ENCODE measurements at regions not wholly inside any gene's neighbourhood (a gene's known extent, or its start where the extent isn't known, plus 50 kb on each side); places are given as distances from the start of the nearest gene placed in this dataset.
A peak's percentile ranks its signal among the peaks of the same experiment; 100 is the strongest.

DNA sequence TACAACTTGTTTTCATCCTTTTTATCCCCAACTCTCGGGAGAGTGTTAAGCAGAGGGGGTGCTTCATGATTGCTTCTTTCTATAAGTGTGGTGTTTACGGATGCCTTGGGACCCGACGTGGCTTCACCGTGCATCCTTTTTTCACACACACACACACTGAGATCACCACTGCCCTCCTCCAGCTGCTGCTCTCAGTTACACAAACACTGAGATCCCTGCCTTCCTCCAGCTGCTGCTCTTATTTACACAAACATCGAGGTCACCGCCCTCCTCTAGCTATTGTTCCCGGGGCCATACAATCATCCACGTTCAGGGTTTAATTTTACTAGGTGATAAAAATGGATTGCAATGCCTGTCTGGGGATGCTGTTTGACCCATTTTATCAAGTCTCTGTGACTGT lies 155.4 kb upstream of the FAM9B start:
- no peak for DNase-seq (ENCODE audit: low spot score in 2 of 2)
- no peak for FAIRE-seq

DNA sequence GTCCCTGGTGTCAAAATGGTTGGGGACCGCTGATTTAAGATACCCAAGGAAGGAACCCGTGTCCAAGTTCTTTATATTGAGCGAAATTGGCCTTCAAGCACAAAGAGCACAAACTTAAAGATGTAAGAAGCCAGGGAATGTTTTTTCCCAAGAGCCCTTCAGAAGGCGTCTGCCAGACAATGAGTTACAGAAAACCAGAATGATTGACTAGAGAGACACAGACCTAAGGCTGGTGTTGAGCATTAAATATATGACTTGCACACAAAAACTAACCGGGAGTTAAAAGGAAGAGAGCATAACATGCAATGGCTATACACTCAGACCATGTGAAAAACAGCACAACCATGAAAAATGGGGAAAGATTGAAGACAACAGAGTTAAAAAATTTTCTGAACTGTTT lies 157.5 kb upstream of the FAM9B start:
- FAIRE-seq (no peak), DNase-seq (ENCODE audit: low spot score in 2 of 2) (no peak)

DNA sequence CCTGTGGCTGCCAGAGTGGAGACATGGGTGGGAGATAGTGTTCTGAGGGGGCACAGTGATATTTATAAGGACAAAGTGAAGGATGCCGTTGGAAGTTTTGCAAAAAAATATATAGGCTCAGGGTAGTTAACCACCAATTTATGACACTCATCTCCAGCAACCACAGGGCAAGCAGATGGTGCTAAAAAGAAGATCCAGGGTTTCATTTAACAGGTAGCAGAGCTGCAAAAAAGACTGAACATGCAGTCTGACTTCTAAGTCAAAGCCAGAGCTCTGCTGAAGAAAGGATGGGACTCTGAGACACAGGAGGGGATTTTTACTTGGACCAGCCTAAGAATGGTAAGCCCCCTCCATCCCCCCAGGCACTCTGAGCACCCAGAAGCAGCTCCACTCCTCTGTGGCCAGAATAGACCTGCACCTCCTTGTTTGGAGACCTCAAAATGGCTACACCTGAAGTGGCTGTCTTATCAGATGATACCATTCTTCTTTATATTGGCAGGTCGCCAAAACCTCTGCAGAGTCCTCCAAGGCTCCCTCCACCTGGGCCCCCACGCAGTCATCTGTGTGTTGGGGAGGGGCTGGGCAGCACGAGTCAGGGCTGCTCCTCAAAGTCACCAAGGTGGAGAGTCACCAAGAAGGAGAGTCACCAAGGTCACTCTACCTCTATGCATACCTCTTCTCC lies 161.4 kb upstream of the FAM9B start:
- FAIRE-seq (no peak), DNase-seq (ENCODE audit: low spot score in 2 of 2) (no peak)

DNA sequence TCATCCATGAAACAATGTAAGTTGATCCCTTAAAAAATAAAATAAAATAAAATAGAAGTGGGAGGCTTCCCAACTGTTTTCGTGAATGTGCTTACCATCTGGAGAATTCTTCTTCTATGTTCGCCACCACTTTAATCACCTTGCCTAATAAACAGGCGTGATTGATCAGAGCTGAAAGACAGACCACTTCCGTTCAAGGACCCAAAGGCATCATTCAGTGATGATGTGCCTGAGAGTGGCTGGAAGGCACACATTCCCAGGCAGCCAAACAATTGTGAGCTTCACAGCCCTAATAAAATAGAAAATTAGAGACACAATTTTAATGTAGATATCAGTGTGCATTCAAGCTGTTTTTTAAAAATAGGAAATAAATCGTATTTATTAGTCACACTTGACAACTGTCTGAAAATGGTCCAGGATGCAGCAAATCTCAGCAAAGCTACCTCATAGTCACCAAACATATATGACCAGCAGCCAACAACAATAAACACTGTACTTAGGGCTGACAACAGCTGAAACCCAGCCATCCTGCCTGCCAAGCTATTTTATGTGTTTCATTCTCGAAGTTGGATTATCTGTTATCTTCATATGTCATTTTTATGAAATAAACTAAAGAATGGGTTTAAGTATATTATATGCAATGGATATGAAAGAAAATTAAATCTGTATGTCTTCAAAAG lies 163.2 kb upstream of the FAM9B start:
- FAIRE-seq: no peak
- DNase-seq (ENCODE audit: low spot score in 2 of 2): no peak

DNA sequence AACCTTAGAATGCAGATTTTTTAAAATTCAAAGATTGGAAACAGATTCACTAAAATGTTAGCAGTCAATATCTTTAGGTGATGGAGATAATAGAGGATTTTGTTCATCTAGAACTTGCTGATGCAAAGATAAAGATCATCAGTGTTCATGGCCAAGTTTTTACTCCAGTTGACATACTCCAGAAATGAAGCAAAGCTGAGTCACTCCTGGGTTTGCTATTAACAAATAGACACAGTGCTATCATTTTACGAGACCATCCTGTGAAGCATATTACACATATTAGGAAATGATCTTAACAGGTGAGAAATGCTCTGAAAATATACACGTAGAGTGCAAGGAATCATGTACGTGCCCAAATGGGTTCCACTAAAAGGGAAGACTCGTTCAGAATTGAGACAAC lies 170.6 kb upstream of the FAM9B start:
- DNase-seq (ENCODE audit: low spot score in 2 of 2) (no peak), FAIRE-seq (no peak)

DNA sequence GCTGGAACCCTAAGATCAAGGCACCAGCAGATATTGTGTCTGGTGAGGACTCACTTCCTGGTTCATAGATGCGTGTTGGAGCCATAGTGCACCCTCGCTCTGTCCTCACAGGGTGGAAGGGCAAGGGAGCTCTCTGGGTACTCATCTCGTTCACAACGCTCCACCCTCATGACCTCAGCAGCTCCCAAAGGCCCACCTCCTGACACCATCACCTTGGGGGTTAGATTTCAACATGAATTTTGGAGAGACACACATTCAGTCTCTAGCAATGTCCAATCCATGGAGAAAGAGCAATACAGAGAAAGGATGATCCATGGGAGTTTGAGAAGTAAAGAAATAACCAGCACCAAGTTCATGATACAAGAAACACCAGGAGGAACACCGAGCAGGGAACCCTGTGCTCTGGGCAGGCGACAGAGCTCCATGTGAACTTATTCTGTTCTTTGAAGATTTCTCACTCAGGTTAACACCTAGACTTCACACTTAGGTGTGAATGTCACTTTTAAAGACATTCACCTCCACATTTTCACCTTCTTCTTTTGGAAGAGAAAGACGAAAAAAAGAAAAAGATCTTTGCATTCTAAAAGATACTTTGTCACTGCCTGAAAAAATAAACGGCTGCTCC lies 171.8 kb upstream of the FAM9B start:
- FAIRE-seq (no peak), DNase-seq (ENCODE audit: low spot score in 2 of 2) (no peak)

DNA sequence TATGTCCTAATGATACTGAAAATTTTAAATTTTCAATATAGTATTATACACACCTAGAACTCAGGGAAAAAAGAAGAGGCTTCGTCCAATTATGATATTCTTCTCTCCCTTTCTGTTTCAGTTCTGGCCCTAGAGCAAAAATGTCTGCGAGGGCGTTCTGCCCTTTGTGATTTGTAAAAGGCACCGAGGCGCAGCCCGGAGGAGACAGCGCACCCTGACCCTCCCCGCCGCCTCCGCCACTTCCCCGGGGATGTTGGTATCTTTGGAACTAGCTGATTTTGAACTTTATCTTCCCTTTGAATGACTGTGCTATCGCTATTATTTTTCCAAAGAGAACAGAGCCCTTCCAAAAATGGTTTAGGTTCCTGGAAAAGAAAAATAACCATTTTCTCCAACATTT lies 173.2 kb upstream of the FAM9B start:
- peak in 1 of 2 donors; percentile 3 for DNase-seq (ENCODE audit: low spot score in 2 of 2)
- no peak for FAIRE-seq

DNA sequence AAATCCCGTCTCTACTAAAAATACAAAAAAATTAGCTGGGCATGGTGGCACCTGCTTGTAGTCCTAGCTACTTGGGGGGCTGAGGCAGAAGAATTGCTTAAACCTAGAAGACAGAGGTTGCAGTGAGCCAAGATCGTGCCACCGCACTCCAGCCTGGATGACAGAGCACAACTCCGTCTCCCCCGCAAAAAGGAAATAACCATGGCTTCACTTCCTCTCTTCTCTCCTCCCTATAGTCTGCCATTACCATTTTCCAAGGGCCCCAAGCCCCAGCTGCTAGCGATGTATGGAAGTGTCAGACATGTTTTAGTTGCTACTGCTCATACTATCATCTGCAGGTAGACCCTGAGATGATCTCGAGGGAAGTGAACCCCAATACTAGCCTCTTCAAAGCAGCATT lies 177.3 kb upstream of the FAM9B start:
- no peak for FAIRE-seq
- DNase-seq (ENCODE audit: low spot score in 2 of 2): no peak

DNA sequence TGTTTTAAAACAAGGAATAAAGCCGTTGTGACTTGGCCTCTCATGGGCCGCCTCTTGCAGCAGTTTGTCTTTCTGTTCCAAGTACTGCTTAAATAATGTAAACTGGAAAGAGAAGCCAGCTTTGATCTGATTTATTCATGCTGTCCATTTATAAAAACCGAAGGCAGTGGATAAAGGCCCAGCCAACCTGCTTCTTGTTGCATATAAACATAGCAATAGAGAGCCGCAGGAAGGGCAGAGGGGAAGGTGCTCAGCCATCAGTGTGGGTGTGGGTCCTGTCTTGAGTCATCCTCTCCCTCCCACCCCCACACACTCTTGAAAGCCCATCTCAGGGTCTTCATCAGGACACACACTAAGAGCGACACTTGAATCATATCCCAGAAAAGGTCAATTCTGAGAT lies 187.9 kb upstream of the FAM9B start:
- no peak for FAIRE-seq

DNA sequence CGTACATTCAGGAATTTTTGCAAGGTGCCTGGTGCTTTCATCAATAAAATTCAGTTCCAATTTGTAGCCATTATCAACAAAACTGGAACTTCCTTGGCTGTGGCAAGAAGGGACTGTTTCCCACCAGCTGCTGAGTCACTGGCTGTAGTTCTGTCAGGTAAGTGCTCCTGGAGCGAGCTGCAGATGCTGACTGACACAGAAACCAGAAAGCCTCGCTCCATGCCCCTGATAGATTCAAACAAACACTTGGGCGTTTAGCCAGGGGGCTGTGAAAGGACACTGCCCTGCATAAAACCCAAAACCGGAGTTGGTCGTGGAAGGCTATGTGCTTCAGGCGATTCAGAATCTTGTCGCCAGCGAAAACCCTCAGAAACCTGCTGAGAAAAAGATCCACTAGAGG lies 188.4 kb upstream of the FAM9B start:
- no peak for FAIRE-seq
- DNase-seq (ENCODE audit: low spot score in 2 of 2): no peak

More for the DNA sequence above, 187.9 kb upstream of the FAM9B start:
- no peak for DNase-seq (ENCODE audit: low spot score in 2 of 2)

DNA sequence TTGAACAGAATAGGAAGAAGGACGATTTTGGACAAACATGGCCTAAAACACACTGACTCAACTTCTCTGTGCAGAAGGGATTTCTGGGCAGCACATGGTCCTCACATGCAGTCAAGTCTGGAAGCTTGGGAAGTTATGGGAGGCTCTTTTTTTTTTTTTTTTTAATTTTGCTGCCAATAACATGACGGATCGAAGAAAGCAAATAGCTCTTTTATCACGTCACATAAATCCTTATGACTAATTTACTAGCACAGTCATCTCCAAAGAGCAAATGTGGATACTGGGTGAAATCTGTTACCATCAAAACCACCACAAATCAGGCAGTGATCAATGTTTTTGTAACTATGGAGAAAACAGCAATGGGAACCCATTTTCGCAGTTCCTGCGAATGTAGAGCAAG lies 193.3 kb upstream of the FAM9B start:
- DNase-seq (ENCODE audit: low spot score in 2 of 2) (no peak), FAIRE-seq (no peak)

DNA sequence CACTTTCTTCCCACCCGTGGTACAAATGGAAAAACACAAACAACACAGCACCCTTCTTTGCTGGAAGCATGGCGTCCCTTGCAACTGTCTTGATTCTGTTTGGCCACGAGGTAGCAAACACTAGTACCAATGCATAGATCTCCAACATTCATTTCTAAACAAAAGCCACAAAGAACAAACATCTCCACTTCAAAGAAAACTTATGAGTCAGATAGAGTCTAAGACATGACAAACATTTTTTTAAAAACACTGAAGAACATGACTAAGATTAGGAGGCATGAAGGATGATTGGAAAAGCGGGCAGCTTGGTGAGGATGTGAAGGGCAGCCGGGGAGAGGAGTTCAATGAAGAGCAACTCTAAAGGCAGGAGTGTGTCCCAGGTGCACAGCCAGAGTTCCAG lies 197.6 kb upstream of the FAM9B start:
- FAIRE-seq (no peak), DNase-seq (ENCODE audit: low spot score in 2 of 2) (no peak)

DNA sequence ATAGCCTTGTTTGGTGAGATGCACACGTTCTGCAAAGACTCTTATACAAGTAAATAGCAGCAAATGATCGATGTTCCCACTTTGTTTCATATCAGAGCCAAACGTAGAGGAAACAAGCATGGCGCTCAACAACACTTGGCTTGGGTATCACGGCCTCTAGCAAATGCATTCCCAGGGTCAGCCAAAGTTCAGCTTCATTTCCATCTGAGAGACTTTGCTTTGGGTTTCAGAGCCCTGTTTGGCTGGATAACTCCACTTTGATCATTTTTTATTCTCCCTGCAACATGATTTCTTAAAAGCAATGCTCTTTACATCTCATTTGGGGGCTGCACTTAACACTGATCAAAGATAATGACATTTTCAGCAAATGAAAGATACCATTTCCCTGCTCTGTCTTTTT lies 199.2 kb upstream of the FAM9B start:
- no peak for DNase-seq (ENCODE audit: low spot score in 2 of 2)

DNA sequence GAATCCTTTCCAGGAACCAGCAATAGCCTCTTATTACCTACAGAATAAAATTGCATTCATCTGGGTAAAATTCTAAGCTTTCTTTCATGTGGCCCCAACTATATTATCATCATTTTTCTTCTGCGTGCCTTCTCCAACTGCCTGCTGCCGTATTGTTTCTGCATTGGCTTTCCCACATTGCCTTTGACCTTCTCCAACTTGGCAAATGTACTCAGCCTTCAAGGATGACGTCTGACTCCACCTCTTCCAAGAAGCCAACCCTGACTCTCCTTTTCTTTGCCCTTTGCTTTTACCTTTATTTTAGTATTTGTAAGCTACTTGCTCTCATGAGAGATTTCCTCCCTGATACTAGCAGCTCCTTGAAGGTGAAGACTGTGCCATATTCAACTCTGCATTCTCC lies 200.4 kb upstream of the FAM9B start:
- FAIRE-seq: no peak

More for the DNA sequence above, 199.2 kb upstream of the FAM9B start:
- no peak for FAIRE-seq

DNA sequence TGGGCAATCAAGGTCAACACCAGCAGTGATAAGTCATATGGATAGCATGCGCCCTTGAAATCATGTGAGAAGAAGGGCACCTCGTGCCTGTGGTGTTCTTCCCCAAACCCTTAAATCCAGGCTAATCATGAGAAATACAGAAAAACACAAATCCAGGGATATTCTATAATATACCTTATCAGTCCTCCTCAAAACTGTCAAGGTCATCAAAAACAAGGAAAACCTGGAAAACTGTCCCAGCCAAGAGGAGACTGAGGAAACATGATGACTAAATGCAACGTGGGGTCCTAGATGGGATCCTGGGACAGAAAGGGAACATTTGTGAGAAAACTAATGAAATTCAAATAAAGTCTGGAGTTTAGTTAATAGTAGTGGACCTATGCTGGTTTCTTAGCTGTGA lies 201.8 kb upstream of the FAM9B start:
- FAIRE-seq: no peak
- DNase-seq (ENCODE audit: low spot score in 2 of 2): no peak

More for the DNA sequence above, 200.4 kb upstream of the FAM9B start:
- no peak for DNase-seq (ENCODE audit: low spot score in 2 of 2)

DNA sequence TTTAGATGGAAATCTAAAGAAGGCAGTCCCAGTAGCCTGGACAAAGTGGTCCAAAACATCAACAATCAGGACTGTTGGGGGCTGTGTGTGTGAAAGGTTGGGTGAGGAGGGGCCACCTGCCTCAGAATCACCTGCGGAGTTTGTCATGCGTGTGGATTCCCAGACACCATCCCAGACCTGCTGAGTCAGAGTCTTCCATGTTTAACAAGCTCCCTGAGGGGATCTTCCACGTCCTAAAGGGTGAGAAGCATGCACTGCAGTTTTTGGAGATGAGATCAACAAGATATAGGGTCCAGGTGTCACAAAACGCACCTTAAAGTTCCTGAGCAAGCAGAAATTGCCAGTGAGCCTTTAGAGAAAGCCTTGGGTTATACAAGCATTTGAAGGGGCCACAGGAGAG lies 207.0 kb upstream of the FAM9B start:
- DNase-seq (ENCODE audit: low spot score in 2 of 2): no peak
- no peak for FAIRE-seq

DNA sequence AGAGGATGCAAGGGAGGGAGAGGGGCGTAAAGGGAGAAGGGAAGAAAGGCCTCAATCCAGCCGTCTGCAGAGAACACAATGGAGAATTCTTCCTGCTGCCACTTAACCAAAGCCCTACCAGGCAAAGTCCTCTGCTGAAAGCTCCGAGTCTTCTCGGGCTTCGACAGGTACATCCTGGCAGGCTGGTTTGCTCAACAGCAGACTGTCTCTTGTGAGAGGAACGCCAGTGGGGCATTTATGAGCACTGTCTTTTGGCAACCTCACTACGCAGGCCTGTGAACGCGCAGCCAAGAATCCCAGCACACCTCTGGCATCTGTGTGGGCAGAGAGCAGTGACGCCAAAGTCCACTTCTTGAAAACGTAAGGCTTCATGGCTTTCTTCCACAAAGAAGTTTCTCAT lies 207.5 kb upstream of the FAM9B start:
- no peak for FAIRE-seq

DNA sequence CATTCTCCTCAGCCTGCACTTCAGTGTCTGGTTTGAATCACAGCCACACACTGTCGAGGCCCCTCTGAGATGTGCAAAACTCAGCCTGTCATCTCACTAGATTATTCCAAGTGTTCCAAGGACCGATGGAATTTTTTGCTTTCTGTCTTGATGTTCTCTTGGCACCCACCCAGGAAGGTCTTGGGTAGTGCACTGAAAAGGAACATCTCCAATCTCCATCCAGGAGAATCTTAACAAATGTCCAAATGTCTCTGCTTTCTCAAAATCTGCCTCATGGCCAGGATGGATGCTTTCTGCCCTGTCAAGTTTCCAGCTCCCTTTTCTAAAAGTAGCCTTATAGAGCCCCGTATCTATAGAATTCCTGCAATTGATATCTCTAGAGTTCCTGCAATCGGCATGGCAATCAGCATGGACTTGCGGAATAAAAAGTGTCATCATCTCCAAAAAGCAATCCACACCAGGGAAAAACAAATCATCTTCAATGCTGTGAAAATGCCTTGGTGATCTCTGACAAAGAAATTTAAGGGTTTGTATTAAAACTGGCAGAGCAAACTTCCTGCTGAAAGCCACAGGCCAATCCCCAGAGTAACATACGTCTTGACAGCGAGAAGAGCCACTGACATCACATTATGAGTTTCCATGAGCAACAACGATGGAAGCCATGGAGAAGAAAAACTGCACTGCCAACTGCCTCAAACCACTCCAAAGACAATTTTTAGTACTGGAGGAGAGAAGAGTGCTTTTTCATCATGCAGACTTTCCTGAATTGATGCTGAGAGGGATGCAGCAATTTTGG lies 215.3 kb upstream of the FAM9B start:
- FAIRE-seq (no peak), DNase-seq (ENCODE audit: low spot score in 2 of 2) (no peak)

More for the DNA sequence above, 207.5 kb upstream of the FAM9B start:
- no peak for DNase-seq (ENCODE audit: low spot score in 2 of 2)

DNA sequence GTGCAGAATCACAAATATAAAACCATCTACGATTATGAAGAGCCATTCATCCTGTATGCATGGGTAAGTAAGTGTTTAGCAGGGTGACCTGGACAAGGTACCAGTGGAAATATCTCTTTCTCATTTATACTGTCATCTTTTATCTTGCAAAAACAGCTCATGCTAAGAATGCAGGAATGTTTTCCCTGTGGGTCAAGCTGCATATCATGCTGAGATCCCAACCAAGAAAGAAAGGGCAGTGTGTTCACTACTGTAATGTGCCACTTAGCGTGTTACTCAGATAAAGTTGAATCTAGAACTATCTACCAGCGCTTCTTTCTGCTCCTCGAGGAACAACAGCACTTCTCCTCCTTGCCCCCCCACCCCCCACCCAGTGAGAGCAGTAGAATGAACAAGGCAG lies 212.7 kb upstream of the TBL1X start:
- DNase-seq (ENCODE audit: low spot score in 2 of 2) (no peak), FAIRE-seq (no peak)

DNA sequence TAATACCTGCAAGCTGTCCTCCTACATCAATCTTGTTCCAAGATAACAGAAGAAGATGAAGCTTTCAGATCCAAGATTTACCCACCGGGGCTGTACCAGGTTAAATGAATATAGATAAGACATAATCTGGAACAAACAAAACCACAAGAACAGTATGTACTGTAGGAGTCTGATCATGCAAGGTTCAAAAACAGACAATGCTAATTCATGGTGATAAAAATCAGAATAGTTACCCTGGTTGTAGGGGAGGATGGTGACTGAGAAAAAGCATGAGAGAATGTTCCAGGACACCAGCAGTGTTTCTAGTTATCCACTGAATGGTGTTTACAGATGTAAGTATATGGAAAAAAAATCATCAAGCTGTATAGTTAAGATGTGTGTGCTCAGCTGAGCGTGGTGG lies 211.6 kb upstream of the TBL1X start:
- FAIRE-seq (no peak), DNase-seq (ENCODE audit: low spot score in 2 of 2) (no peak)

DNA sequence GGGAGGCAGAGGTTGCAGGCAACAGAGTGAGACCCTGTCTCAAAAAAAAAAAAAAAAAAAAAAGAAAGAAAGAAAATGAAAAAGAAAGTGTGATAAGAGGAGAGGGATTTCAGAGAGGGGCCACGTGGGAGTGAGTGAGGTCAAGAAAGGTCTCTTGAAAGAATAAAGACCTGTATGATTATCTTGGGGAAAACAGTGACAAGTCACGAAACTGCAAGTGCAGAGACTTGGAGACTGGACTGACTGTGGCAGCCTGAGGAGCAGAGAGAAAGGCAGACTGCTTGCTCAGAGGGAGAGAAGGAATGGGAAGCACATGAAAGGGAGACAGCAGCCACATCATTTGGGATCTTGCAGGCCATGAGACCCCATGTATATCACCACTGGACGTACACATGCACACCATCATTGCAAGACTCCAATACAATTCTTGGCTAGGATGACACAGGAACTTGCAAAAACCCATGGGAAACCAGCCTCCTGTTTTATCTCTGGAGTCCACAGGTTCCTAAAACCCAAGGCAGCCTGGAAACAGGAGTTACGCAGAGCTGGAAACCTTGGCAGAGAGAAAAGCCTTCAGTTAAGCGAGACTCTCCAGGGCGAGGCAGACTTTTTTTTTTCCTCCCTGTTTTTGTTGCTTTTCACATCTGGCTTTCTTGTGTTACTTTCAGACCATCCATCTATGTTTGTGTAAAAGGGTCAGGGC lies 207.0 kb upstream of the TBL1X start:
- FAIRE-seq: no peak
- DNase-seq (ENCODE audit: low spot score in 2 of 2): no peak
